ENCODE measurements at regions not wholly inside any gene's neighbourhood (a gene's known extent, or its start where the extent isn't known, plus 50 kb on each side); places are given as distances from the start of the nearest gene placed in this dataset.

- no peak for DNase-seq (ENCODE audit: low spot score)
Measured at GRCh38 chr3:165283328-165283727, 87.1 kb upstream of the SLITRK3 start.

DNA sequence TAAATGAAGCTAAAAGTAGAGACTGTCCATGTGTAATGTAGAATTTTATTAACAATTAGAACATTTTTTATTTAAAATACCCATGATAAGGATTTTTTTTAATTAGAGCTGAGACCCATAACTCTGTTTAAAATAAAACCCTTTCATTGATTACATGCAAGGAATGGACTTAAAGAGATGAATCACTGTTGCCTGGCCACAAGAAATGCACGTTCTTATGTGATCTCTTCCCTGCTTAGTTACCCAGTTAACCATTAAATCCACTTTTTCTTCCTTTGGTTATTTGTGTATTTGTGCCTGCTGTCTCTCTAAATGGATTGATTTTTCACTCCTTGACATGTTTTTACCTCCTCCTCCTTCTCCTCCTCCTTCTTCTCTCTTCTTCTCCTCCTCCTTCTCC lies 83.3 kb upstream of the SLITRK3 start:
- DNase-seq (ENCODE audit: low spot score), result no peak

DNA sequence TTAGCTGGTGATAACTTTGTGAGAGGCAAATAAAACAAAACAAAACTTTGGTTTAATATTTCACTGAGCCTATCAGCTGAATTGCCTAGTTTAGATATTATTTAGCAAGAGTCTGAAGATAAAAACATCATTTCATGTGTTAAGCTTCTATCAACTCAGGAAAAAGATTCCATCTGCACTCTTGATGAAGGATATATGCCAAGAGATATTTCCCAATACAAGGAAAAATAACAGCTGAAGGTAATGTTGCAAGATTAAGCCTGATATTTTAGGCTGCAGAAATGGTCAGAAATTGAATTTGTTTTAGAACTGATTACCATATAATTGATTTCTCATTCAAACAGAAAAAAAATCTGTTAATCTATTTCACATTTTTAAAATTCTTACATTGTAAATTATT lies 77.2 kb upstream of the SLITRK3 start:
- no peak for DNase-seq (ENCODE audit: low spot score)

DNA sequence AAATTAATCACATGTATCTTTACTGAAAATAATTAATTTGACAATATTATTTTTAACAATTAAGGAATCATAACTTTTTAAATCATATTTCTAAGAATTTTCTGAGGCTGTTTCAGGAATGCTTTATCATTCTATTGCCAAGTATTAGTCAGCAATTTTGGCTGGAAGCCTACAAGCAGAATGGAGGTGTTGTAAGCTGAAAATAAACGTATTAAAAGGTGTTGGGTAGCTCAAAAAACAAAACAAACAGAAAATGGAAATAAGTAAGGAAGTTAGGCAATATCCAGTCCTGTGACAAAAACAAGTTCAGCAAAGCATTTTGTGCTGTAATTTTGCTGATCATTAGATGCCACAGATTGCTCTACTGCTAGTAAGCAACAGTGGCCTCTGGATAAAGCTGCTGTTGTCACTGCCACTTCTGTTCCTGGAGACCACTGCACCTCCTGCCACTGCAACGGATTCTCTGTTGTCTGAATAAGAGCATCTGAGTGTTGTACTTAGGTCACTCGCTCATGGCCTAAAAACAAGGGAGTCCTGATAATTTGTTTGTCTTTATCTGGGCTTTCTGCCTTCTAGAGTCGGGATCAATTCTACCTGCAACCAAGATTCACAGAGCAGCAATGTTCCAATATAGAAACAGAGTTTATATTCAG lies 63.5 kb upstream of the SLITRK3 start:
- peak; percentile 4 for DNase-seq (ENCODE audit: low spot score)

- no peak for DNase-seq (ENCODE audit: low spot score)
Measured at GRCh38 chr3:165256554-165257065, 60.4 kb upstream of the SLITRK3 start.

GRCh38 chr3:165254812-165255211 lies 58.6 kb upstream of the SLITRK3 start:
- DNase-seq (ENCODE audit: low spot score), result peak; percentile 25

All from Ammon's horn (tissue), 1 donor.